ENCODE measurements at regions not wholly inside any gene's neighbourhood (a gene's known extent, or its start where the extent isn't known, plus 50 kb on each side); places are given as distances from the start of the nearest gene placed in this dataset.
"Not testable (repeated sequence)": the region's sequence is repeated elsewhere in the genome, so short reads cannot be mapped to it uniquely, and the experiment has no call there.

DNA sequence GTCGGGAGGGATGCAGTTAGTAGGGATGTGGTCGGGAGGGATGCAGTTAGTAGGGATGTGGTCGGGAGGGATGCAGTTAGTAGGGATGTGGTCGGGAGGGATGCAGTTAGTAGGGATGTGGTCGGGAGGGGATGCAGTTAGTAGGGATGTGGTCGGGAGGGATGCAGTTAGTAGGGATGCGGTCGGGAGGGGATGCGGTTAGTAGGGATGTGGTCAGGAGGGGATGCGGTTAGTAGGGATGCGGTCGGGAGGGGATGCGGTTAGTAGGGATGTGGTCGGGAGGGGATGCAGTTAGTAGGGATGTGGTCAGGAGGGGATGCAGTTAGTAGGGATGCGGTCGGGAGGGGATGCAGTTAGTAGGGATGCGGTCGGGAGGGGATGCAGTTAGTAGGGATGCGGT is 96.2 kb downstream of the BDH1 start:
- not testable (repeated sequence) for H3K4me3 ChIP-seq (ENCODE audit: low read depth, low read length)

DNA sequence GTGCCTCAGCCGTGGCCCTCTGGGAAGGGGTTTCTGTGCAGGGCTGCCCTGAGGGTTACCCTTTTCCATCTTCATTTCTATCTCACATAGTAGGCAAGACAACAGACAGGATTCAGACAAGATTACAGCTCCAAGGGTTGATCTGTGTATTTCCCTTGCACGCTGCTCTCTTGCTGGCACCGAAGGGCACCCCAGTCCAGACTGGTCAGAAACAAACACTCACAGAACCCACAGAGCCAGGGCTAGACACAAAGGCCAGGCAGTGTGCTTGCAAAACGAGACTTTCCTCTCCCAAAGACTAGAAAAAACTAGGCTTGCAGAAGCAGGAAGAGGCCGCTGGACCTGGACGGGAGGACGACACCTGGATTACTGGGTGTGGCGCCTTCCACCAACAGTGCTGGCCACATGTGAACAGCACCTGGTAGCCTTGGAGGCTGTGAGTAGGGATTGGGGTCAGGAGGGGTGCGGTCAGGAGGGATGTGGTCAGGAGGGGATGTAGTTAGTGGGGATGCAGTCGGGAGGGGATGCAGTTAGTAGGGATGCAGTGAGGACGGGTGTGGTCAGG is 96.8 kb downstream of the BDH1 start:
- no peak overlapping the region for H3K4me3 ChIP-seq (ENCODE audit: low read depth, low read length)

DNA sequence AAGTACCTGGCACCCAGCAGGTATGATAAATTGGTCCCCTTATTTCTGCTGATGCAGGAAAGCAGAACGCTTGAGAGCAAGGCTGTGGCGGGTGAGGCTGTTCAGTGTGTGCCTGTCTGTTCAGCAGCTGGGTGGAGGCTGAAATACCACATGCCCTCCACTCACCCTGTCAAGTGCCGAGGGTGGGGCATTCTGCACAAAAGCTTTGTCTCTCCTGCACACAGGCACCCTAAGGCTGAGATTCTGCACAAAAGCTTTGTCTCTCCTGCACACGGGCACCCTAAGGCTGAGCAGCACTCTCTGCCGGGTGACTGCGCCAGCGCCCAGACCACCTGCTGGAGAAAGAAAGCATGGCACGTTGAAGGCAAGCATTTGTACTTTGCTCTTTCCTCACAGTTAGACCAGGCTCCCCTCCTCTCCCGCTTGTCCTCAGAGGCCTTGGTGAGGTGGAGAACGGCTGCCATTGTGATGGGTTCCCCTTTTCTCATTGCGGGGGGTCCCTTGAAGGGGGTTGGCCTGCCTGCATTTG is 97.5 kb downstream of the BDH1 start:
- H3K4me3 ChIP-seq (ENCODE audit: low read depth, low read length): no peak overlapping the region

DNA sequence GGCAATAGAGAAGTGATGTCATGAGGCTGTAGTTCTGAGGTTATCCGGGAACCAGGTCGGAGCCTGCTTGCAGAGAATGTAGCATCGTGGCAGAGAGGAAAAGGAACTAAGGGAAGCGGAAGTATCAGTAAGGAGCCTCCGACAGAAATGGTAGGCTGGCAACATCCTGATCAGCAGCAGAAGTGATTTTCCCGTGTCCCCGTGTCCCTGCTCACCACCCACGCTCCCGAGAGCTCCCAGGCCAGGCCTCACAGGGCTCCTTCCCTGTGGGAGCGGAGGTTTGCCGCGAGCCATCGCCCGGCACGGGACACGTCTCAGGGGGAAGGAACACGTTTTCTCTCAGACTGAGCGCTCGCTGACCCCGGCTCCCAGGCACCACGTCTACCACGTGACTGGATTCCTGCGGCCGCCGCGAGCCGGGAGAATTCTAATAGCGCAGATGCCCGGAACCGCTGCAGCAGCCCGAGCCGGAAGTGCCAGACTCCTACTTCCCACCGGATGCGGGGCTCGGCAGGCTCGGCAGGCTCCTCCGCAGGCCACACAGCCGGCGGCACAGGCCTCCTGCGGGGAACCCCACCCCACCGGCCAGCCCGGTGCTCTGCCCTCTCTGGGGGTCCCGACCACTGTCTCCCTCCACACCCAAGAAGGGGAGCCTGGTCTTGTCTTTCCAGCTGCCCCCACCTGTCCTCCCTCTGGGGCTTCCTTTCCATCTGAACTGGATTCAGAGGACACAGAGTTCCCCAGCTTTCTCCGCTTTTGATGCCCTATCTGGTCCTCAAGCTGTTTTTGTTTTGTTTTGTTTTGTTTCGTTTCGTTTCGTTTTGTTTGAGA is 99.3 kb downstream of the BDH1 start:
- H3K4me3 ChIP-seq (ENCODE audit: low read depth, low read length): peak overlapping the region; percentile 67

DNA sequence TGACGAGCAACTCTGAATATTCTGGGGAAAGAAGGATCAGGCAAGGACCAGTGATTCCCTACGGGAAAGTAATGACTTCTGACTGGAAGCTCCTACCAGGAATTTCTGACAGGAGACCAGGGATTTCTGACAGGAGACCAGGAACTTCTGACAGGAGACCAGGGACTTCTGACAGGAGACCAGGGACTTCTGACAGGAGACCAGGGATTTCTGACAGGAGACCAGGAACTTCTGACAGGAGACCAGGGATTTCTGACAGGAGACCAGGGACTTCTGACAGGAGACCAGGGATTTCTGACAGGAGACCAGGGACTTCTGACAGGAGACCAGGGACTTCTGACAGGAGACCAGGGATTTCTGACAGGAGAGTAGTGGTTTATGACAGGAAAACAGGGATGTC is 100.9 kb downstream of the BDH1 start:
- not testable (repeated sequence) for H3K4me3 ChIP-seq (ENCODE audit: low read depth, low read length)

DNA sequence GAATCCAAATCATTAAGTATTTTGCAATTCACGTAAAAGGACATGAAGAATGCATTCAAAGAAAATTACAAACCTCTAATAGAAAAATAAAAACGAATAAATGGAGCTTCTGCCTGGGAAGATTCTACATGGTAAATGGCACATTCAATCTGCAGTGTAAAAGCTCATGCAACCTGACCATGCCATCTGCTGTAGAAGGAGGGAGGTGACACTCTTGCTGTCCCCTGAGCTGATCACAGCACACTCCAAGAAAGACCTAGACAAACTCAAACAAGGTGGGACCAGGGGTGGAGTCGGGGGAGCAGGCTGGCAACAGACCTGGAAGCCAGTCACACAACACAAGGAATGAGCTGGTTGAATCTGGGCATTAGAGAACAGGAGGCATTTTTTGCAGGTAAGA is 101.8 kb downstream of the BDH1 start:
- no peak overlapping the region for H3K4me3 ChIP-seq (ENCODE audit: low read depth, low read length)

DNA sequence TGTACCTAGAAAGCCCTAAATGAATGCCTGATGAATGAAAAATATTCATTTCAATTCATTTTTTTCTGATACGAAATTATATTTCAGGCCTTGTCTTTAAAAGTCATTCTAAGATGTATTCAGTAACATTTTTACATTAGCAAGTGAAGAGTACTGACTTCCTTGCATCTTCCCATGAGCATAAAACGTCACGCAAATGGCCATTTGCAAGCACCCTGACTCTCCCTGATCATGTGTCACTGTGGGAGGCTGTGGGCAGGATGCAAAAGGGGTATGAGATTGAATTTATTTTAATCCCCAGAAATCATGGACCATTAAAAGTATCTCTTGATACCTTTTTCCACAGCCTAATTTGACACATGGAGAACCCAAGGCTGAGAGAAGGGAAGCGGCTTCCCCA is 105.0 kb downstream of the BDH1 start:
- no peak overlapping the region for H3K4me3 ChIP-seq (ENCODE audit: low read depth, low read length)

DNA sequence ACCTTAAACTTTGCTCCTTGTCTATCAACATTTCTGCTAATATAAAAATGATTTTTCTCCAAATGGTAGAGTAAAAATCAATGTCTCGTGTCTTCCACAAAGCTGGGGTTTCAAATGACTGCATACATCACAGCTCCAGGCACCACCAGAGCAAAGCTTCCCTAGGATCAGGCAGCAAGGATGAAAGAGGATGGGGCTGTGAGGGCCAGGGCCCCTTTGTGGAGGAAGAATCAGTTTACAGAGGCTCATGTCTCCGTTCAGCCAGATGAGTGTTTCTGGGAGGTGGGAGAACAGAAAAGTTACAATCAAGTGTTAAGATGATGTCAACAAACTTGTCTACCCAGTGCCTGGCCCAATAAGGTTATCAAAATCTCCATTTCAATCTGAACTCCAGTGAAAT is 105.5 kb downstream of the BDH1 start:
- no peak overlapping the region for H3K4me3 ChIP-seq (ENCODE audit: low read depth, low read length)

DNA sequence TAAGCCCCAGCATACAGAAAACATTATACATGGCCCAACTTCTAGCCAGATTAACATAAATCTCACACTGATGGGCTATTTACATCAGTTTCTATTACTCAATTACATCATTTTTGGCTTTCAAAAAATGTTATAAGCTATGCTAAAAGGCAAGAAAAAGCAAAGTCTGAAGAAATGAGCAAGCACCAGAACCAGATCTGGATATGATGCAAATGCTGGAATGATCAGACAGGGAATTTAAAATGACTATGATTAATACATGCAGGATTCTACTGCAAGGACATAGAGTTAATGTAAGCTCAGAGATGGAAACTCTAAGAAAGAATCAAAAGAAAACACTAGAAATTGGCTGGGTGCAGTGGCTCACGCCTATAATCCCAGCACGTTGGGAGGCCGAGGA is 106.6 kb downstream of the BDH1 start:
- H3K4me3 ChIP-seq (ENCODE audit: low read depth, low read length): not testable (repeated sequence)

DNA sequence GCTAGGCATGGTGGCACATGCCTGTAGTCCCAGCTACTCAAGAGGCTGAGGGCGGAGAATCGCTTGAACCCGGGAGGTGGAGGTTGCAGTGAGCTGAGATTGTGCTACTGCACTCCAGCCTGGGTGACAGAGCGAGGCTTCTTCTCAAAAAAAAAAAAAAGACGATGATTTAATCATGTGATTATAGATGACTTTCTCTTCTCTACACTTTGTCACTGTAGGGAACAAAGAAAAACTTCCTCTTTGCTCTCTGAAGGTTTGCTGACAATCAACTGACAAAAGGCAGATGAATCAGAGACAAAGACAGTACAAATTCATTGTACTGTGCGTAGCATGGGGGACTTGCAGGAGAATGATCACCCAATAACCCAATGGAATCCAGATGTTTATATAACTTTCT is 108.0 kb downstream of the BDH1 start:
- not testable (repeated sequence) for H3K4me3 ChIP-seq (ENCODE audit: low read depth, low read length)

DNA sequence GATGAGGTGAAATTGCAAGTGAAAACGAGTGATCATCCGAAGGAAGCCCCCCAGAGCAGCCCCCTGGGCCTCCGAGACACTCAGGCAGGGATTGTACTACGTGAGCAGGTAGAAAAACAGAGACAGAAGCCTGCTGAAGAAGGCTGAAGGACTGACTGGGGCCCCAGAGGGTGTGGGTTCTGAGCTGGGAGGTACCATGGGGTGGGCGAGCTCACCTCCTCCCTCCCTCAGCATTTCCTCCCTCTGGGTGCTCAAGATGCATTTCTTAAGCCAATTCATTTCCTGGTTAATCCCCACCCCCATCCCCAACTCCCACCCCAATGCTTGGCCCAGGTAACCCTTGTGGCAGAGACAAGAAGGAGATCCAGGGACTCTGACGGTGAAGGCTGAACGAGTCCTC is 108.7 kb downstream of the BDH1 start:
- H3K4me3 ChIP-seq (ENCODE audit: low read depth, low read length): no peak overlapping the region

DNA sequence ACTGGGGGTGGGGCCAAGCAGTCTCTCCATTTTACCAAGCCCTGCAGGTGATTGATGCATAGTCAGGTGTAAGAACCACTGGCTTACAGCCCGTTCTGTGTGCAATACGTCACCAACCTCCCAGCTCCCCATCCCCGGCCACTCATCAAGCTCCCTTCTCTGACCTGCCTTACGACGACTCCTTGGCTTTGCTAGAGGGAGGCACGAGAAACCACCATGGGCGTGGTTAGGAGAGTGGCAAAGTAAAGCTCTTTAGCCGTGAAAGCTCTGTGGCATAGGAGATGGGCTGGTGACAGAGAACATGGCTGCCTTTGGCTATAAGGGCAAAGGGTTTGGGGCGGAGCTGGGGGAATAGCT is 109.1 kb downstream of the BDH1 start:
- H3K4me3 ChIP-seq (ENCODE audit: low read depth, low read length): no peak overlapping the region

DNA sequence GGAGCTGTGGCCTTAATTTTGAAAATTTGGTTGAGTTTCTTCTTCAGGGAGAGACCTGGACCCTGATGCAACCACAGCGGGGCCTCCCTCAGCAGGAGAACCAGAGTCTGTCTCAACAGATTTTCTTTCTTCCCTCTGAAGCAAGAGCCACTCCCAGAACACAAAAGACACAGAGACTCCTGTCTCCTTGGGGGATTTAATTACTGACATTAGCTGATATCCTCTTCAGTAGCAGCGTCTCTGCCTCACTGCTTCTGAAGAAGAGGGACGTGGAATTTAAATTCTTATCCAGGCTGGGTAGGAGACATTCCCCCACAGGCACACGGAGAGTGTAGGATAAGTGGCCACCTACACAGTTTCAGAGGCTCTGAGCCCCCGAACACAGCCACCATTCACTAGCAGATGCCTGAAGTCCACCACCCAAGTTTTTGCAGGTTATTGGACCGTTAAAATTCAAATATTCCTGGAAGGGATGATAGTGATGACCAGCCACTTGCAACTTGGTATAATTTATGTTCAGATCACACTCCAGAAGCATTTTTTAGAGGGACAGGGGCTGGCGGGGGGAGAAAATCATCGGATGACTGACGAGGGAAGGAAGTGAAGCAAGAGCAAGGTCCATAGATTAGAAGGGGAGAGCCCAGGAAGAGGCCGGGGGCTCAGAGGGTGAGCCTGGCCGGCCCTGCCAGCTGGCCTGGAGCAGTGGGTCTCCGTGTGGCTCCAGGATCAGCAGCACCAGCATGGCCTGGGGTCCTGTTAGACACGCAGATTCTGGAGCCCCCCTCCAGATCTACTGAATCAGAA is 109.7 kb downstream of the BDH1 start:
- H3K4me3 ChIP-seq (ENCODE audit: low read depth, low read length): no peak overlapping the region

DNA sequence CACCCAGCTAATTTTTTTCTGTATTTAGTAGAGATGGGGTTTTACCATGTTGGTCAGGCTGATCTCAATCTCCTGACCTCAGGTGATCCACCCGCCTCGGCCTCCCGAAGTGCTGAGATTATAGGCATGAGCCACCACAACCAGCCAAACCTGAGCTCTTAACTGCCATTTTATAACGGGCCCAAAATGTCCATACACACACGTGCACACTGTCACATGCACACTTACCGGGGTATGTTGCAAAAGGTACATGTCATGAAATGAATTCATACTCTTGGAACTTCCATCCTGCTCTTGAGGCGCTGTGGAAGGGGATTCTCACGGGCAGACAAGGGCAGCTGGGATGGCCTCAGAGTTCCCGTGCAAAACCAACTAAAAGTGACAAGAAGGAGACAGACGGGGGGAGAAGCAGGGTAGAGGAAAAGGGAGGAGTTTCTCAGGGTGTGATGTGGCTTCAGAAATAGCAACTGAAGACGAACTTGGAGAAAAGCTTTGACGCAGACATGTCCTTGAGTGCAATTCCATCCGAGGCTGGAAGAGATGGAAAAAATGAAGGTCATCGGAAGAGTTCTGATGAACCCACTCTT is 110.9 kb downstream of the BDH1 start:
- no peak overlapping the region for H3K4me3 ChIP-seq (ENCODE audit: low read depth, low read length)

DNA sequence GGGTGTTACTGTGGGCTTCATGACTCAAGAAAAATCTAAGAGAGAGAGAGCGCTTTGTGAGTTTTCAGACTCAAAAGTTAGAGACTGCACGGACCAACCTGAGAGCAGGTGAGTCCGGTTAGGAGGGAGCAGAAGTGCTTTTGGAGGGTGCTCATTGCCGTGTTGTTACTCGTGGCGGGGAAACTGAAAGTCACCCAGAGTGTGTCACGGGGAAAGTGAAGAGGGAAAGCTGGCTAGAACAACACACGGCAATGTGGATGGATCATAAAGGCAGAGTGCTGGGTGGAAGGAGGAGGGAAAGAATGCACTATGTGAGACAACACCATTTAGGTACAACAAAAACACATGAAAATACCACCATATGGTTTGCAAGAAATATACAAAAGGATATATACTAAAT is 112.3 kb downstream of the BDH1 start:
- H3K4me3 ChIP-seq (ENCODE audit: low read depth, low read length): no peak overlapping the region

DNA sequence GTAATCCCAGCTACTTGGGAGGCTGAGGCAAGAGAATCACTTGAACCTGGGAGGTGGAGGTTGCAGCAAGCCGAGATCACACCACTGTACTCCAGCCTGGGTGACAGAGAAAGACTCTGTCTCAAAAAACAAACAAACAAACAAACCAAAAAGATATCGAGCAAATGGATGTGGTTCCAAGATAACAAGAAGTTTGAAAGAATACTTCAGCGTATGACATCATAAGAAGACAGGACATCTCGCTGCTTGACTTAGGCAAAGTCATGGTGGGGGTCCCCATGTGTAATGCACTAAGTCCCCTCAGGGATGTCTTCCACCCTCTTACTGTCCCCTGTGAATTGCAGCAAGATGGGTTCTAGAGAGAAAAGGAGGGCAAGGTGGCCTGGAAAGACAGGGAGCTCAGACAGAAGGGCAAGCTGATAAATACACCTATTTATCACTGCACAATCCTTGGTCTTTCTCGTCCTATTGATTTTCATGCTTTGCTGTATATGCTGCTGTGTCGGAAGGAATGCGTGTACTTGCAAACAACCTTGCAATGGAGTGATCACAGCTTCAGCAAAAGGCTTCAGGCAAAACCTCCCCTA is 115.0 kb downstream of the BDH1 start:
- no peak overlapping the region for H3K4me3 ChIP-seq (ENCODE audit: low read depth, low read length)

DNA sequence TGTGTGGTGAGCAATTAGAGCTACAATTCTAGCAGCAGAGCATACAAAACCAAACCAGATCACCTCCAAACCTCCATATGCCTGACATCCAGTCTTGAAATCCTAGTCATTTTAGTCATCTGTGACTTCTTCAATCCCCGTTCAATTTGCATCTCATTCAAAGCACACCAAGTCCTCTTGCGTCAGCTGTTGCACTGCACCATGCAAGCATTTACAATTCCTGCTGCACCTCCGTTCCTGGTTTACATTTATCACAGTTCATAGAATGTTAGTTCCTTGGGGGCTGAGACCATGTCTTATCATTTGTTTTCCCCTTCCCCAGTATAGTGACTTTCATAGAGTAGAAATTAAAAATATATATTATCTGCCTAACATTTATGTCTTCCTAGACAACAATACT is 116.9 kb downstream of the BDH1 start:
- H3K4me3 ChIP-seq (ENCODE audit: low read depth, low read length): no peak overlapping the region

DNA sequence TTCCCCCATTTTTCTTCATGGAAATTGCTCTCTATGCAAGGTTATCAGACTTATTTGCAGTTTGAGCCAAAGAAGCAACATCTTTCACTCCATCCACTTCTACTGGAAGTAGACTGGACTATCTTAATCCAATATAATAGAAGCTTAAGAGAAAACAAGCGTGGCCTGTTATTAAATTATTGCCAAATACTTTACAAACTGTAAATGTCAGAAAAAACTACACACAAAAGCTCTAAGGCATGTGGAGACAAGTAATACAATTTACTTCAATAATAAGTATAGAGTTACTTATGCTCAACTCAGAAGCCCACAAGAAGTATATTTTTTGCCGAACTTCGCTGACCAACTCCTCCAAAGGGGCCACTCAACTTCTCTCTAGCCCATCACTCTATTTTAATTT is 120.3 kb downstream of the BDH1 start:
- H3K4me3 ChIP-seq (ENCODE audit: low read depth, low read length): no peak overlapping the region

DNA sequence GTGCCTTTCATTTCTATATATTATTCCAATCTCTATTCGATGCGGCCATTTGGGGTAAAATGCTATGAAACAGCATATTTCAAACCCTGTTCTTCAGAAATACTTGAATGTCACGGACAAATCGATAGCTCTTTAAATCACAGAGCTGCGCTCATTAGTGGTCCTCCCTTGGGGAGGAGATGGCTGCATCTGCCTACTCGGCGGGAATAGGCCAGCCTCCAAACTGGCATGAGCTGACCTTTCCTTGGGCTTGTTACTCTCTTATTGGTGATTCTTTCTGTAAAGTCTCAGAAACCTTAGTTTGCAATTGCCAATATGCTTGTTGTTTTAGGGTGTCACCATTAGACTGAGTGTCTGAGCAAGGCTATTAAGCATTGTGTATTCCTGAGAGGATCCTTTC is 120.9 kb downstream of the BDH1 start:
- no peak overlapping the region for H3K4me3 ChIP-seq (ENCODE audit: low read depth, low read length)

DNA sequence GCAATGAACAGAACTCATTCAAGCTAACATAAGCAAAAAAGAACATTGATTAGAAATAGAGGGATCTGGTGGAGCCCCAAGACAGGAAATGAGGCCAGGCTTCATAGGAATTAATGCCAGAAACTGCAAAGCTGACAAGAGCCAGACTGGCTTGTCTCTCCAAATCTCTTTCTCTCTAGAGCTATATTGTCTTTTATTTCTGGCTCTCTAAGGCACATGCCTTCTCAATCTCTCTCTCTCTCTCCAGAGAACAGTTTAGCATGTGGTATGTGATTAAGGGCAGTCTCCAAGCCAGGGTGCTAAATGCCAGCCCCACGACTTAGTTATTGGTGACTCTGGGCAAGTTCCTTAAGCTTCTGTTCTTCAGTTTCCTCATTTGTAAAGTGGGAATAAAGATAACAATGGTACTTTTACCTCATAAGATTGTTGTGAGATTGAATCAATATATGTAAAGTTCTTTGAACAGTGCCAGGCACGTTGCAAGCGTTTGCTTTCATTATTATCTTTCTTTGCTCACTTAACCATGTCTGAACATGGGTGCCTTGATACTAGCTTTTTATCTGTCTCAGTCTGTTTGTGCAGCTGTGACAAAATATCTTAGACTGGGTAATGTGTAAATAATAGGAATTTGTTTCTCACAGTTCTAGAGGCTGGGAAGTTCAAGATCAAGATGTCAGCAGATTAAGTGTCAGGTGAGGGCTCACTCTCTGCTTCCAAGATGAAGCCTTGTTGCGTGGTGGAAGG is 123.2 kb downstream of the BDH1 start:
- H3K4me3 ChIP-seq (ENCODE audit: low read depth, low read length): no peak overlapping the region

Measured in iPS-11a (cell line).